GM18505 (cell line): ENCODE measurements at regions not wholly inside any gene's neighbourhood (a gene's known extent, or its start where the extent isn't known, plus 50 kb on each side); places are given as distances from the start of the nearest gene placed in this dataset.
"Not testable (repeated sequence)": the region's sequence is repeated elsewhere in the genome, so short reads cannot be mapped to it uniquely, and the experiment has no call there.

Source experiments
- ATAC-seq: cut with Tn5 transposase; IDR thresholded peaks from one replicate; pipeline ENCODE4 v1.9.1; 2021; ENCODE audit not compliant: unreplicated experiment
- POLR2A ChIP-seq: IDR thresholded peaks from 4 replicates; pipeline ENCODE4 v1.6.1; 2011; ENCODE audit warnings: borderline replicate concordance; ENCODE audit not compliant: insufficient read depth, insufficient read length; ENCODE audit errors: extremely low read depth

- no peak for TF ChIP-seq POLR2A
- ATAC-seq = no peak
These were observed 193.5 kb downstream of the INHBB start for GRCh38 chr2:120539424-120539936.

- ATAC-seq = no peak
- TF ChIP-seq POLR2A = no peak
These were observed 194.2 kb downstream of the INHBB start for GRCh38 chr2:120539937-120540718.

- TF ChIP-seq POLR2A = no peak
- ATAC-seq = no peak
These were observed 194.7 kb upstream of the GLI2 start for GRCh38 chr2:120540719-120541552.

- no peak for TF ChIP-seq POLR2A
- no peak for ATAC-seq
These were observed 194.1 kb upstream of the GLI2 start for GRCh38 chr2:120541553-120541932.

GRCh38 chr2:120541972-120542670 is 193.5 kb upstream of the GLI2 start:
- ATAC-seq = no peak
- TF ChIP-seq POLR2A = no peak

GRCh38 chr2:120542911-120543527 is 192.6 kb upstream of the GLI2 start:
- no peak for ATAC-seq
- TF ChIP-seq POLR2A = no peak

GRCh38 chr2:120543899-120544298 is 191.8 kb upstream of the GLI2 start:
- ATAC-seq = no peak
- no peak for TF ChIP-seq POLR2A

GRCh38 chr2:120544522-120544921 is 191.1 kb upstream of the GLI2 start:
- ATAC-seq = no peak
- no peak for TF ChIP-seq POLR2A

GRCh38 chr2:120545007-120545406 is 190.7 kb upstream of the GLI2 start:
- ATAC-seq = not testable (repeated sequence)

- no peak for ATAC-seq
These were observed 190.1 kb upstream of the GLI2 start for GRCh38 chr2:120545521-120546047.

GRCh38 chr2:120546048-120546864 is 189.4 kb upstream of the GLI2 start:
- ATAC-seq = no peak
- no peak for TF ChIP-seq POLR2A

More at GRCh38 chr2:120545521-120546047, 190.1 kb upstream of the GLI2 start:
- no peak for TF ChIP-seq POLR2A

- ATAC-seq = no peak
- TF ChIP-seq POLR2A = no peak
These were observed 188.7 kb upstream of the GLI2 start for GRCh38 chr2:120546865-120547390.
